Activated CD4-positive, alpha-beta memory T cell treated with anti-CD3 and anti-CD28 coated beads, Interleukin-2, amount 10 ng/mL, durations not matched to agents 7 days and 5 days (primary cell): ENCODE measurements at regions not wholly inside any gene's neighbourhood (a gene's known extent, or its start where the extent isn't known, plus 50 kb on each side); places are given as distances from the start of the nearest gene placed in this dataset.

Source experiments
- CTCF ChIA-PET: fragments of 350-600 bp; sonication (Branson Sonifier 250); formaldehyde crosslinking; loops from one replicate; lab custom pipeline; 2021; ENCODE audit warnings: antibody characterized with exemption, inconsistent platforms; lab: Charles Lee
- POLR2A ChIA-PET: fragments of 350-600 bp; sonication (Branson Sonifier 250); formaldehyde crosslinking; loops from one replicate; lab custom pipeline; 2021; ENCODE audit warnings: antibody characterized with exemption; lab: Charles Lee
- DNase-seq: peaks from one replicate; pipeline ENCODE4 v3.0.0-alpha.2; 2020
- H3K27ac Mint-ChIP-seq: one replicate; pipeline ENCODE4 v1.8.0; 2021; ENCODE audit warnings: mild to moderate bottlenecking, mixed read lengths
- H3K27me3 Mint-ChIP-seq: one replicate; pipeline ENCODE4 v1.8.0; 2021; ENCODE audit warnings: mixed read lengths
- H3K36me3 Mint-ChIP-seq: one replicate; pipeline ENCODE4 v1.8.0; 2021; ENCODE audit warnings: low read depth, mixed read lengths
- H3K4me1 Mint-ChIP-seq: one replicate; pipeline ENCODE4 v1.8.0; 2021; ENCODE audit warnings: mixed read lengths
- H3K4me3 Mint-ChIP-seq: one replicate; pipeline ENCODE4 v1.8.0; 2021; ENCODE audit warnings: mild to moderate bottlenecking, mixed read lengths
- H3K9me3 Mint-ChIP-seq: one replicate; pipeline ENCODE4 v1.8.0; 2021; ENCODE audit warnings: mixed read lengths

- DNase-seq, result no peak
- Mint-ChIP-seq H3K9me3 (peaks cover 3% of the 10 kb centered on the region), H3K27me3 (no peaks in the 10 kb centered on the region), H3K36me3 (no peaks in the 10 kb centered on the region), H3K4me3 (no peak overlapping the region), H3K27ac (no peak overlapping the region), H3K4me1 (no peaks in the 10 kb centered on the region)
- CTCF ChIA-PET, result no interaction called here
- POLR2A ChIA-PET, result no interaction called here
These were observed 522.4 kb upstream of the IGFBP7 start for GRCh38 chr4:57632564-57632963.

DNA sequence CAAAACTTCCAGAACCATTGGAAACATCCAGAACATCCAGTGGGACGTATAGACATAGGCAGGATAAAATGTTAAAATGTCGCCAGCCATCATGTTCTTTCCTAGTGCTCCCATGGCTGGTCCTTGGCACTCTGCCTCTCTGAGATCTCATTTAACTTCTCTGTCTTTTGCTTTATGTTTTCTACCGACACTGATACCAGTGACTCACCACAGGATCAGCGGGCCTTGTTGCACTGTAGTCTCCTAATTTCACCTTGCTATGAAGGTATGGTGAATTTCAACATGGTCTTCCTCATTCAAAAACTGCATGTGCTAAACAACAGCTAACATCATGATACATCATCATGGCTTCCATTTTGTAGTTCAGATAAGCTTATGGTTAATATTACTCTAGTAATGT lies 521.0 kb upstream of the IGFBP7 start:
- H3K4me3 Mint-ChIP-seq, result no peak overlapping the region
- no peaks in the 10 kb centered on the region for H3K27me3 Mint-ChIP-seq
- H3K27ac Mint-ChIP-seq, result no peak overlapping the region
- ChIA-PET CTCF (no interaction called here), POLR2A (no interaction called here)
- no peak for DNase-seq
- H3K36me3 Mint-ChIP-seq, result no peaks in the 10 kb centered on the region
- H3K4me1 Mint-ChIP-seq, result no peaks in the 10 kb centered on the region
- H3K9me3 Mint-ChIP-seq, result peaks cover 7% of the 10 kb centered on the region

DNA sequence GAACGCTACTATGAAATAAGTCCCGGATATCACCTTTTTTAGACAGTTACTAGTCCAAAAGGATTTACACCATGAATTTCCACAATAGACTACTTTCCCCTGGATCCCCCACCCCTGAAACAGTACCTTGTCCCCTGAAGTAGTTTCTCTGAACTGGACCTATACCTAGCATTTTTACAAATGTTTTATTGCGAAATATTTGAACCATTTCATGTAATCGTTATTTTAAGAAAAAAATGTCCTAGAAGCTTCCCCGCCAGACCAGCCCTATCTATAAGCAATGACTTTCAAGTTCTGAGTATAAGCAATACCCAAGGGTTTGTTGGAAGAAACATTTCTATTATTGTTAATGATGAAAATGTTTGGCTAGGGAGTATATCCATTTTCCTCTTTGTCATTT lies 517.8 kb upstream of the IGFBP7 start:
- H3K4me1 Mint-ChIP-seq, result no peaks in the 10 kb centered on the region
- no peak overlapping the region for H3K27ac Mint-ChIP-seq
- ChIA-PET CTCF (no interaction called here), POLR2A (no interaction called here)
- DNase-seq, result no peak
- no peak overlapping the region for H3K4me3 Mint-ChIP-seq
- peaks cover 16% of the 10 kb centered on the region for H3K9me3 Mint-ChIP-seq
- no peaks in the 10 kb centered on the region for H3K27me3 Mint-ChIP-seq
- no peaks in the 10 kb centered on the region for H3K36me3 Mint-ChIP-seq

DNA sequence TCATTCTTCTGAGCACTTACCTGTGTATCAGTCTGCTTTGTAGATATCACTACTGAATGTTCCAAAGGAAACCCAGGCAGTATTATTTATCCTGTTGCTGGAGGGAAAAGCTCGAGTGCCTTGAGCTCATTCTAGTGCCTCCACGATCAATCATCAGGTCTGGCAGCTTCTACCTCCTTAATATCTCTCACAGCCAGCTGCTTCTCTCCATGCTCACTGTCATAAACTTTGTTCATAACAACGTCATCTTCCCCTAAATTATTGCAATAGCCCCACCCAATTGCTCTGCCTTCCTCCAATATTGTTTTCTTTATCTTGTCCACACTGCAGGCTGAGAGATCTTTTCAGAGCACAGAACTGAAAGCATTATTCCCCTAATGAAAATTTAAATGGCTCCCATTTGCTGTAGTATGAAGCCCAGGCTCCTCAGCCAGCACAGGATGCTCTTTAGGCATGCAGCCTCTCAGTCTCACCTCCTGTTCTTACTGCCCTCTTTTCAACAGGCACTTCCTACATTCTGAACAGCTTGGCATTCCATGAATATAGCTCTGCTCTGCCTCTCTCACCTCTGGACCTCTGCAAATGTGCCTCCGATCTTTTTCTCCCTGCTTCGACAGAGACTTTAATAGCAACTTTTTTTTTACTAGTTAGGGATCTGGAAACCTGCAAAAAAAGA lies 504.2 kb upstream of the IGFBP7 start:
- Mint-ChIP-seq H3K27ac (no peak overlapping the region), H3K4me1 (no peaks in the 10 kb centered on the region), H3K36me3 (no peaks in the 10 kb centered on the region), H3K9me3 (no peaks in the 10 kb centered on the region), H3K4me3 (no peak overlapping the region), H3K27me3 (no peaks in the 10 kb centered on the region)
- no peak for DNase-seq
- ChIA-PET CTCF (no interaction called here), POLR2A (no interaction called here)

- Mint-ChIP-seq H3K27me3 (no peaks in the 10 kb centered on the region), H3K36me3 (no peaks in the 10 kb centered on the region), H3K27ac (no peak overlapping the region), H3K4me3 (no peak overlapping the region), H3K4me1 (no peaks in the 10 kb centered on the region), H3K9me3 (no peaks in the 10 kb centered on the region)
- CTCF ChIA-PET, result no interaction called here
- no peak for DNase-seq
- POLR2A ChIA-PET, result no interaction called here
These were observed 502.1 kb upstream of the IGFBP7 start for GRCh38 chr4:57612279-57612678.

GRCh38 chr4:57607566-57608180 lies 497.5 kb upstream of the IGFBP7 start:
- no peaks in the 10 kb centered on the region for H3K36me3 Mint-ChIP-seq
- H3K4me3 Mint-ChIP-seq, result no peak overlapping the region
- H3K4me1 Mint-ChIP-seq, result no peaks in the 10 kb centered on the region

GRCh38 chr4:57605376-57605775 lies 495.2 kb upstream of the IGFBP7 start:
- CTCF ChIA-PET, result no interaction called here

More at GRCh38 chr4:57607566-57608180, 497.5 kb upstream of the IGFBP7 start:
- Mint-ChIP-seq H3K27me3 (no peaks in the 10 kb centered on the region), H3K9me3 (no peaks in the 10 kb centered on the region), H3K27ac (no peak overlapping the region)
- no peak for DNase-seq
- ChIA-PET CTCF (no interaction called here), POLR2A (no interaction called here)

DNA sequence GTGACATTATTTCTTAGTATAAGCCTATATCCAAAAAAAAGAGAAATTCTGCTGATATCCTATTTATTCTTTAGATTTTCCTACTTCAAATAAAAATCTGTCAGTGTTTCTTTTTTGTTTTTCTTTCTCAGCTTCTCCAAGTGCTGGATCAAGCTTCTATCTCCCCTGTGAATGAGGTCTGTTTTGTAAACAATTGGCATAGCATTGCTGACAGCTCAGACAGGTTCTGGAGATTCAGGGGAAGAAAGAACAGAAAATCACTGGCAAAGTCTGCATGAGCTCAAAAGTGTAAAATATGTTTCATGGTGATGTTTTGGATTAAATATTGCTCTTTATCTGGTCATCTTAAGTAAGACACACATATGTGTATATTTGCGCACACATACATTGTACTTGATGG lies 492.0 kb upstream of the IGFBP7 start:
- Mint-ChIP-seq H3K9me3 (no peaks in the 10 kb centered on the region), H3K4me3 (no peak overlapping the region), H3K4me1 (no peaks in the 10 kb centered on the region), H3K27ac (no peak overlapping the region), H3K36me3 (no peaks in the 10 kb centered on the region), H3K27me3 (no peaks in the 10 kb centered on the region)
- ChIA-PET CTCF (no interaction called here), POLR2A (no interaction called here)
- DNase-seq, result no peak

More at GRCh38 chr4:57605376-57605775, 495.2 kb upstream of the IGFBP7 start:
- no peaks in the 10 kb centered on the region for H3K36me3 Mint-ChIP-seq
- H3K27me3 Mint-ChIP-seq, result no peaks in the 10 kb centered on the region
- H3K4me3 Mint-ChIP-seq, result no peak overlapping the region
- DNase-seq, result no peak
- H3K27ac Mint-ChIP-seq, result no peak overlapping the region
- POLR2A ChIA-PET, result no interaction called here
- no peaks in the 10 kb centered on the region for H3K9me3 Mint-ChIP-seq
- H3K4me1 Mint-ChIP-seq, result no peaks in the 10 kb centered on the region

- Mint-ChIP-seq H3K4me3 (no peak overlapping the region), H3K27ac (no peak overlapping the region), H3K27me3 (no peaks in the 10 kb centered on the region), H3K9me3 (peaks cover 3% of the 10 kb centered on the region), H3K36me3 (no peaks in the 10 kb centered on the region), H3K4me1 (no peaks in the 10 kb centered on the region)
- ChIA-PET CTCF (no interaction called here), POLR2A (no interaction called here)
- no peak for DNase-seq
These were observed 480.9 kb upstream of the IGFBP7 start for GRCh38 chr4:57591073-57591472.

GRCh38 chr4:57588557-57588956 lies 478.4 kb upstream of the IGFBP7 start:
- Mint-ChIP-seq H3K27me3 (no peaks in the 10 kb centered on the region), H3K36me3 (no peaks in the 10 kb centered on the region), H3K4me3 (no peak overlapping the region), H3K4me1 (no peaks in the 10 kb centered on the region), H3K9me3 (peaks cover 10% of the 10 kb centered on the region), H3K27ac (no peak overlapping the region)
- no peak for DNase-seq
- ChIA-PET CTCF (no interaction called here), POLR2A (no interaction called here)

DNA sequence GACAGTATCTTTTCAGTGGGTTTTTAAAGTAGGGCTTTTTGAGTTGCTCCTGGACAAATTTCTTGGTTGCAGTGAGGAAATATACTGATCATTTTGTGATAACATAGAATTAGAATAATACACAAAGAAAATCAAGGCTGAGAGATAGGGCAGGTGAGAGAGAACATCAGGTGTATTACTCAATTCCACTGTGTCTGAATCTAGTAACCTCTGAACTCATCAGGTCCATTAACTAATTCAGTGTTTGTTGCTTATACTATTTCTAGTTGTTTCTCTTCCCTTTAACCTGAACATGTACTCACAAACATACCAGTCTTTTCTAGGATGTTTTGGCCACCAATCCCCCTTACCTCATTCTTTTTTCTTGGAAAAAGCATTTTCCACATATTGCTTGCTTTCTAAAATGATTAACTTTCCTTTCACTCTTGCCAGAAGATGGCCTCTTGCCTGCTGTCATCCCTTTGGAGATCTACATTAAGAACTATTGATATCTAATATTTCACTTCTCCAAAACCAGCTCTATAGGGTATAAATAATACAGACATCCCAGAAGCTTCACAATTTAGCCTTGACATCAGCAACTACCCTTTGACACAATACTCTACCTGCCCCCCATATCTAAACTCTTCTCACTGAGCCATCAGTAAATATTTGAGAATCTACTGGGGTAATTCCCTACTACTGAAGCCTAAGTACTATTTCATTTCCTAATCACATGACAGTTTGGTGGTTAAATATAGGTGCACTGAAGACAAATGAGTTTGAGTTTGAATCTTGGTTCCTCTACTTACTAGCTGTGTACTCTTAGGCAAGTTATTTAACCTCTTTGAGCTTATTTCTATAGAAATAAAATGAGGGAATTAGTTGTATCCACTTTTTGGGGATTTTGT lies 470.8 kb upstream of the IGFBP7 start:
- DNase-seq, result no peak
- Mint-ChIP-seq H3K27me3 (no peaks in the 10 kb centered on the region), H3K4me3 (no peak overlapping the region), H3K27ac (no peak overlapping the region), H3K4me1 (no peaks in the 10 kb centered on the region), H3K36me3 (no peaks in the 10 kb centered on the region), H3K9me3 (peaks cover 8% of the 10 kb centered on the region)
- ChIA-PET POLR2A (no interaction called here), CTCF (no interaction called here)

GRCh38 chr4:57575426-57575825 lies 465.2 kb upstream of the IGFBP7 start:
- peaks cover 6% of the 10 kb centered on the region for H3K9me3 Mint-ChIP-seq
- H3K4me1 Mint-ChIP-seq, result no peaks in the 10 kb centered on the region
- ChIA-PET CTCF (no interaction called here), POLR2A (no interaction called here)
- no peak for DNase-seq
- no peaks in the 10 kb centered on the region for H3K36me3 Mint-ChIP-seq
- no peak overlapping the region for H3K27ac Mint-ChIP-seq
- no peaks in the 10 kb centered on the region for H3K27me3 Mint-ChIP-seq
- H3K4me3 Mint-ChIP-seq, result no peak overlapping the region

GRCh38 chr4:57554556-57555092 lies 444.4 kb upstream of the IGFBP7 start:
- no peaks in the 10 kb centered on the region for H3K4me1 Mint-ChIP-seq
- H3K27ac Mint-ChIP-seq, result no peak overlapping the region
- CTCF ChIA-PET, result no interaction called here
- peaks cover 9% of the 10 kb centered on the region for H3K9me3 Mint-ChIP-seq
- no peaks in the 10 kb centered on the region for H3K36me3 Mint-ChIP-seq
- H3K4me3 Mint-ChIP-seq, result no peak overlapping the region
- H3K27me3 Mint-ChIP-seq, result no peaks in the 10 kb centered on the region
- POLR2A ChIA-PET, result no interaction called here
- no peak for DNase-seq
